Right ventricle myocardium superior (tissue), 1 donor: ENCODE measurements at regions not wholly inside any gene's neighbourhood (a gene's known extent, or its start where the extent isn't known, plus 50 kb on each side); places are given as distances from the start of the nearest gene placed in this dataset.
"Not testable (repeated sequence)": the region's sequence is repeated elsewhere in the genome, so short reads cannot be mapped to it uniquely, and the experiment has no call there.

Source experiments
- ATAC-seq: fragments of 200-7000 bp; cut with Tn5 transposase; one replicate; pipeline ENCODE4 v1.9.1; 2020; ENCODE audit warnings: mild to moderate bottlenecking; ENCODE audit not compliant: poor library complexity
- DNase-seq: peaks from one replicate; pipeline ENCODE4 v3.0.0-alpha.2; 2020
- intact Hi-C: fragments of 100-400 bp; cut with DNase I; formaldehyde crosslinking; loops from one replicate; pipeline ENCODE4 v1.11.2; 2022
- donor health status: DM: no; HTN: yes; CAD: no; lungs with severe emphysema.

DNA sequence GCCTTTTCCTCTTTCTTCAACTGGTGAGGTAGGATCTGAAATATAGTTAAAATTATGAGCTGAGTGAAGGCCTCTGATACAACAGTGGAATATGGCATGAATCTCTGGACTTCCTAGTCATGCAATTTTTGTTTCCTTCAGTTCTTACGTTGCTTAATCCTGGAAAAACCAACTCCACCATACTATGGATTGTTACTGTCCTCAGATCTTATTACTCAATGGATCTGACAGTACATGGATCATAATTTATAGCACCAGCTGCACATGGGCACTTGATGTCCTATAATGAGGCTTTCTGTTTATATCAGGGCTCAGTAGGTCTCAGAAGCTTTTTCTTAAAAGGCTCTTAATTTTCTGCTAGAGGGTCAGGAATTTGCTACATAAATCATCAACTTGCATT is 1341.0 kb upstream of the EYS start:
- intact Hi-C loops = no loop called here
- ATAC-seq (no peak), DNase-seq (no peak)

DNA sequence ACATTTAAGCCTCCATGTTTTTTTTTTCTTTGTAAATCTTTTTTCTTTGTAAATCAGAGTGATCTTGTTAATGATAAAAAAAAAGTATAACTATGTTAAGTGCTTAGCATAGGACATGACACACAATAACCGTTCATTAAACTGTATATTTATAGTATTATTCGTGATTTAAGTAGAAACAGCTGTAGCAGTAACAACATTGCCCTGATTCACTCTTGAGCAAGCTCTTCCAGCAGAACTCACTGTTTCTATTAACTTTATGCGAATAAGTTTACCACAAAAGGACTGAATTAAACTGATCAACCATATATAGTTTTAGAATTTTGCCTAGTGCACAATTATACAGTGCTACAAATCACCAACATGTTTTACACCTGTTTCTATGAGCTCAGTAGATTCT is 1338.0 kb upstream of the EYS start:
- no peak for ATAC-seq
- intact Hi-C loops = no loop called here
- DNase-seq = no peak

DNA sequence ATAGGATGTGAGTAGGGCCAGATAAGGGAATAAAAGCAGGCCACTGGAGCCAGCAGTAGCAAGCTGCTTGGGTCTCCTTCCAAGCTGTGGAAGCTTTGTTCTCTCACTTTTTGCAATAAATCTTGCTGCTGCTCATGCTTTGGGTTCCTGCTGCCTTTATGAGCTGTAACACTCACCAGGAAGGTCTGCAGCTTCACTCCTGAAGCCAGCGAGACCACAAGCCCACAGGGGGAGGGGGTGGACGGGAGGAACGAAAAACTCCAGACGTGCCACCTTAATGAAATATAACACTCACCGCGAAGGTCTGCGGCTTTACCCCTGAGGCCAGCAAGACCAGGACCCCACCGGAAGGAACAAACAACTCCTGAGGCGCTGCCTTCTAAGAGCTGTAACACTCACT is 1324.4 kb upstream of the EYS start:
- ATAC-seq = no peak
- no peak for DNase-seq
- intact Hi-C loops = no loop called here

- intact Hi-C loops = no loop called here
These were observed 1323.8 kb upstream of the EYS start for GRCh38 chr6:67030861-67031260.

GRCh38 chr6:67016921-67017460 is 1310.0 kb upstream of the EYS start:
- ATAC-seq (no peak), DNase-seq (no peak)
- intact Hi-C loops = no loop called here

More at GRCh38 chr6:67030861-67031260, 1323.8 kb upstream of the EYS start:
- DNase-seq (no peak), ATAC-seq (no peak)

DNA sequence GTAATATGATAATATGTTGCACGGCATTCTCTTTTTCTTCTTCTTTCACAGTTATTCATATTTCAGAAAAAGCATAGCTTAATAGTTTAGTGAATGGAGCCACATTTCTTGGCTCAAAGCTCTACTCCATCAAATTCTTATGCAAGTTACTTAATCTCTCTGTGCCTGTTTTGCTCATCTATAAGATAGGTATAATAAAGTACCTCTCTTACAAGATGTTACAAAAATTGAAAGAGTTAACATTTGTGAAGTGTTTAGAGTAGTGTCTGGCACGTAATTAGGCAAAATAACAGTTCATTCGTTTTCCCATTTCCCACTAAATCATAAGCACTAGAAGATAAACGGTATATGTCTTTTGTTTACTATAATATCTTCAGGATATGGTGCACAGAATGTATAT is 1304.4 kb upstream of the EYS start:
- DNase-seq (no peak), ATAC-seq (no peak)
- intact Hi-C loops = no loop called here

GRCh38 chr6:67009818-67010217 is 1302.8 kb upstream of the EYS start:
- no peak for ATAC-seq
- intact Hi-C loops = no loop called here
- DNase-seq = no peak

DNA sequence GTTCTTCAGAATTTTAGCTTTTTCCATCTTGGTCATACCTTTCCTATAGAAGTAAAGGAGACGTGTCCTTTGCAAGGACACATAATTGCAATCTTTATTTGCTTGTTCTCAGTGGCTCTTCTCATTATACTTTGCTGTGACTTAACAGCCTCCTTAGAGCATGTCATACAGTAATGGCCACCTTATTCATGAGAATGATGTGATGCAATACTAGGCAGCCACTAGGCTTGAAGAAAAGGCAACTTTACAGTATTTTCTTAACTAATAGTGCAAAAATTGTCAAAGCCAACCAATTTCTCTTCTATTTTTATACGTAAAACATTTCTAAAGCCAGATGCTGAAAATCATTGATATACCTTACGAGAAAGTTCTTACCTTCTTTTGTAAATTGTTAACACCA is 1296.8 kb upstream of the EYS start:
- intact Hi-C loops = no loop called here
- no peak for ATAC-seq
- no peak for DNase-seq

GRCh38 chr6:67000121-67000520 is 1293.1 kb upstream of the EYS start:
- ATAC-seq (no peak), DNase-seq (no peak)
- intact Hi-C loops = no loop called here

GRCh38 chr6:66997579-66997978 is 1290.6 kb upstream of the EYS start:
- ATAC-seq, DNase-seq, intact Hi-C loops: not testable (repeated sequence)

GRCh38 chr6:66995669-66996068 is 1288.6 kb upstream of the EYS start:
- ATAC-seq (no peak), DNase-seq (no peak)
- intact Hi-C loops = no loop called here

- intact Hi-C loops, ATAC-seq, DNase-seq: not testable (repeated sequence)
These were observed 1286.7 kb upstream of the EYS start for GRCh38 chr6:66993708-66994107.

DNA sequence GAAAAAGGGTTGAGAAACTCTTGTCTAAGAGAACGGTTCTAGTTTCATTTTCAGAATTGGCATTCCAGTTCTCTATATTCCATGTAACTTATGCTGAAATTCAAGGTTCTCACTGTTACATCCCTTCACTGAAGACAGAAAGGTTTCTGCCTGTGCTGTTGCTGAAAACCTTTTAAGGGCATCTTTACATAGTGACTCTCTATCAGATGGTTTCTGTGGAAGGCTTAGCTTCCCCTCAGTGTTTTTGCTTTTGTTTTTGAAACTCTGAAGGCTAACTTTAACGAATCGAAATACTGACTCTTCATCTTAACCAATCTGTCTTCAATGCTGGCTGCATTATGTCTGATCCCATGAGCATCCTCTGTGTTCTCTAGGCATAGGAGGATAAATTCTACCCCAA is 1286.2 kb upstream of the EYS start:
- intact Hi-C loops = no loop called here
- ATAC-seq (no peak), DNase-seq (no peak)

- DNase-seq (no peak), ATAC-seq (no peak)
- intact Hi-C loops = no loop called here
These were observed 1285.6 kb upstream of the EYS start for GRCh38 chr6:66992660-66993059.

DNA sequence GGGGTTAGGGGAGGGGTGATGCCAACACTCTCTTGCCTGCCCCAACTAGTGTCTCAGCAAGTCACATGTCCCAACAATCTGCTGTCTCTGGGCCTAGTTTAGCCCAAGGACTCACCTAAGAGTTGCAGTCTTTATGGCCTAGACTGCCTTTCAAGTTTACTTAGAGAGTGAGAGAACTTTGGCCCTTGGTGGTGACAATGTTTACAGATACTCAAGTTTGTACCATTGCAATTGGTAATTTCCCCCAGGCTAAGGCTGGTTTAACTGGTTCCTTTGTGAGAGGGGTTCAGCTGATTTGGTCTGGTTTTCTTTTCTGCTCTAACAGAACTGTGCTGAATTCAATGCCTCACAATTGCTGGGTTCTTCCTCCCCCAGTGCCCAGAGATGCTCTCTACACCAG is 1279.9 kb upstream of the EYS start:
- intact Hi-C loops = no loop called here
- ATAC-seq (no peak), DNase-seq (no peak)

DNA sequence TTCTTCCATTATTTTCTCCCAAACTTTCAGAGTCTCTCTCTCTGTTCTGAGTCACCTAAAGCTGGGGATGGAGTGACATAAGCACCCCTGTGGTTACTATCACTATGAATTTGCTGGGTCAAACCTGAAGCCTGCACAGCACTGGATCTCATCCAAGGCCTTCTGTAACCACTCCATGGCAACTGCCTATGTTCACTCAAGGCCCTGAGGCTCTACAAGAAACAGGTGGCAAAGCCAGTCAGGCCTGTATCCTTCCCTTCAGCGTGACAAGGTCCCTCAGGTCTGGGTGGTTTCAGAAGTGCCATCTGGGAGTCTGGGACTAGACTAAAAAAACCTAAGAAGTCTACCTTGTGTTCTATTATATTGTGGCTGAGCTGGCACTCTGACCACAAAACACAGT is 1278.8 kb upstream of the EYS start:
- intact Hi-C loops = no loop called here
- ATAC-seq = no peak
- DNase-seq = no peak

DNA sequence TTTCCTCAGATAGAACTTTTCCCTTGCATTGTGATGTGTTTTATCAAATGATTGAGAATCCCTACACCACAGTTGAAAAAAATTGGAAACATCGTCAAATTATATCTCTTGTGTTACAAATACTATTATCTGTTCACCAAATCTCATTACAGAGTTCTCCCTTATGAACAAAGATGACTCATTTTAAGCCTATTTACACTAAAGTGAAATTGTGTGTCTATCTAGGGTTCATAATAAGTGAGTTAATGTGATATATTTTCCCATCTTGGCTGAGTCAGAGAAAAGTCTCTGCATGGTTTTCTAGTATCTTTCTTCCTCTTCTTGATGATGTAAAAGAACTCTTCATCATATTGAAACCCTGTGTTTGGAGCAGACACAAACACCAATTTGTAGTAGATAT is 1263.3 kb upstream of the EYS start:
- DNase-seq (no peak), ATAC-seq (no peak)
- intact Hi-C loops = no loop called here

GRCh38 chr6:66965227-66965626 is 1258.2 kb upstream of the EYS start:
- intact Hi-C loops = no loop called here
- no peak for ATAC-seq

GRCh38 chr6:66964216-66964615 is 1257.2 kb upstream of the EYS start:
- no peak for ATAC-seq
- no peak for DNase-seq
- intact Hi-C loops = no loop called here

More at GRCh38 chr6:66965227-66965626, 1258.2 kb upstream of the EYS start:
- DNase-seq = no peak

GRCh38 chr6:66962082-66962481 is 1255.1 kb upstream of the EYS start:
- intact Hi-C loops = no loop called here
- ATAC-seq (no peak), DNase-seq (no peak)

- ATAC-seq (no peak), DNase-seq (no peak)
- intact Hi-C loops = no loop called here
These were observed 1254.2 kb upstream of the EYS start for GRCh38 chr6:66961191-66961590.
